ENCODE measurements at regions not wholly inside any gene's neighbourhood (a gene's known extent, or its start where the extent isn't known, plus 50 kb on each side); places are given as distances from the start of the nearest gene placed in this dataset.
"Not testable (repeated sequence)": the region's sequence is repeated elsewhere in the genome, so short reads cannot be mapped to it uniquely, and the experiment has no call there.

- no peak for DNase-seq
Measured at GRCh38 chr5:167921796-167922195, 369.6 kb upstream of the WWC1 start.

- DNase-seq: no peak
Measured at GRCh38 chr5:167923396-167923795, 368.0 kb upstream of the WWC1 start.

- no peak for DNase-seq
Measured at GRCh38 chr5:167929841-167930240, 361.6 kb upstream of the WWC1 start.

- no peak for DNase-seq
Measured at GRCh38 chr5:167934551-167934971, 356.9 kb upstream of the WWC1 start.

GRCh38 chr5:167936022-167936421 lies 355.4 kb upstream of the WWC1 start:
- no peak for DNase-seq

- no peak for DNase-seq
Measured at GRCh38 chr5:167936944-167937634, 354.4 kb upstream of the WWC1 start.

GRCh38 chr5:167937635-167937998 lies 353.8 kb upstream of the WWC1 start:
- DNase-seq: no peak

- DNase-seq: no peak
Measured at GRCh38 chr5:167939686-167940085, 351.8 kb upstream of the WWC1 start.

- DNase-seq: no peak
Measured at GRCh38 chr5:167940911-167941310, 350.5 kb upstream of the WWC1 start.

- DNase-seq: not testable (repeated sequence)
Measured at GRCh38 chr5:167941556-167941955, 349.9 kb upstream of the WWC1 start.

- no peak for DNase-seq
Measured at GRCh38 chr5:167943343-167943742, 348.1 kb upstream of the WWC1 start.

- DNase-seq: no peak
Measured at GRCh38 chr5:167944121-167944852, 347.2 kb upstream of the WWC1 start.

- peak; percentile 69 for DNase-seq
Measured at GRCh38 chr5:167945542-167946384, 345.7 kb upstream of the WWC1 start.

GRCh38 chr5:167947306-167947705 lies 344.1 kb upstream of the WWC1 start:
- no peak for DNase-seq

- DNase-seq: no peak
Measured at GRCh38 chr5:167948251-167948650, 343.2 kb upstream of the WWC1 start.

GRCh38 chr5:167949435-167949834 lies 342.0 kb upstream of the WWC1 start:
- no peak for DNase-seq

GRCh38 chr5:167950126-167950721 lies 341.2 kb upstream of the WWC1 start:
- DNase-seq: no peak

GRCh38 chr5:167951116-167951515 lies 340.3 kb upstream of the WWC1 start:
- no peak for DNase-seq

- DNase-seq: no peak
Measured at GRCh38 chr5:167952278-167952995, 339.0 kb upstream of the WWC1 start.

GRCh38 chr5:167953151-167953798 lies 338.2 kb upstream of the WWC1 start:
- DNase-seq: peak; percentile 37

- no peak for DNase-seq
Measured at GRCh38 chr5:167961731-167962130, 329.7 kb upstream of the WWC1 start.

- DNase-seq: no peak
Measured at GRCh38 chr5:167964529-167964928, 326.9 kb upstream of the WWC1 start.
